Erythroblast (primary cell): ENCODE measurements at regions not wholly inside any gene's neighbourhood (a gene's known extent, or its start where the extent isn't known, plus 50 kb on each side); places are given as distances from the start of the nearest gene placed in this dataset.

Source experiments
- GATA1 ChIP-seq: IDR thresholded peaks from 2 replicates; pipeline ENCODE4 v1.6.1; 2011; ENCODE audit warnings: low read depth, mild to moderate bottlenecking, control low read depth, low read length, moderate library complexity
- POLR2A ChIP-seq: IDR thresholded peaks from 2 replicates; pipeline ENCODE4 v1.6.1; 2011; ENCODE audit warnings: mild to moderate bottlenecking, low read length

DNA sequence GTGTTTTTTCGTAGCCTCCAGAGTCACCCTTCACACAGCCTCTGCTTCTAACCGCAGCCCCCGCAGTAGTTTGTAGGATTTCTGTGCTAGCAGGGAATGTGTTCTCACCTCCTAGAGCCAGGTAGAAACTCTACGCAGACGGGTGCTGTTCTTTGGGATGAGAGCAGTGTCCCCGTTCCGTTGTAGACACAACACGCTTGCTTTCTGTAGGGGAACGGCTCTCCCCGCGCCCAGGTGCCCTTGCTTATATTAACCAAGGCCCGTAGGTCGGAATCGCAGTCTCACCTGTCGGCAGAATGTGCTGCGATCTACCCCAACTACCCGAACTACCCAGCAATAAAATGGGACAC, 111.8 kb upstream of the NBPF11 start:
- no peak for TF ChIP-seq POLR2A
- no peak for TF ChIP-seq GATA1
